Thyroid gland (tissue), 4 donors: ENCODE measurements at regions not wholly inside any gene's neighbourhood (a gene's known extent, or its start where the extent isn't known, plus 50 kb on each side); places are given as distances from the start of the nearest gene placed in this dataset.
A peak's percentile ranks its signal among the peaks of the same experiment; 100 is the strongest.

Experiments used
- DNase-seq, 2 donors: peaks; one replicate each; pipeline ENCODE4 v3.0.0-alpha.2; 2019
- H3K27ac ChIP-seq, 3 donors: fragments of 200-600 bp; sonication (generic); 1 replicate in 2 of 3; 2 replicates in 1 of 3; pipeline ENCODE4 v1.5.1; 2016 to 2019; ENCODE audit warnings: mild to moderate bottlenecking in 1 of 3, moderate library complexity in 1 of 3
- H3K27me3 ChIP-seq: fragments of 200-600 bp; sonication (generic); one replicate; pipeline ENCODE4 v1.5.1; 2019
- H3K36me3 ChIP-seq, 2 donors: fragments of 200-600 bp; sonication (generic); one replicate each; pipeline ENCODE4 v1.5.1; 2016 to 2019
- H3K4me1 ChIP-seq, 2 donors: fragments of 200-600 bp; sonication (generic); one replicate each; pipeline ENCODE4 v1.5.1; 2017 to 2019
- H3K4me3 ChIP-seq, 3 donors: fragments of 200-600 bp; sonication (generic); replicated peaks in 1 of 3; 1 replicate in 2 of 3; 2 replicates in 1 of 3; pipeline ENCODE4 v1.5.1; 2016; ENCODE audit warnings: mild to moderate bottlenecking in 1 of 3
- H3K9me3 ChIP-seq: fragments of 200-600 bp; sonication (generic); one replicate; pipeline ENCODE4 v1.5.1; 2017
- CTCF ChIP-seq, 6 experiments: fragments of 200-600 bp in 3 of 6; fragments of 450-650 bp in 3 of 6; sonication (generic) in 3 of 6; IDR thresholded peaks; one replicate each; pipeline ENCODE4 v1.5.1; 2016 to 2019; ENCODE audit warnings: antibody characterized with exemption in 6 of 6, mild to moderate bottlenecking in 2 of 6, inconsistent platforms in 1 of 6, moderate library complexity in 1 of 6
- POLR2A ChIP-seq, 2 donors: fragments of 450-650 bp; IDR thresholded peaks; one replicate each; pipeline ENCODE4 v1.6.1; 2017; ENCODE audit warnings: antibody characterized with exemption in 2 of 2, mild to moderate bottlenecking in 2 of 2, moderate library complexity in 1 of 2
- WGBS, 2 donors: methylation state at CpG; one replicate each; pipeline ENCODE4 v1.1.5; 2017; 5-methylcytosine and 5-hydroxymethylcytosine counted together
- intact Hi-C: fragments of 100-400 bp; cut with DNase I; formaldehyde crosslinking; loops from one replicate; pipeline ENCODE4 v1.15.1; 2023

DNA sequence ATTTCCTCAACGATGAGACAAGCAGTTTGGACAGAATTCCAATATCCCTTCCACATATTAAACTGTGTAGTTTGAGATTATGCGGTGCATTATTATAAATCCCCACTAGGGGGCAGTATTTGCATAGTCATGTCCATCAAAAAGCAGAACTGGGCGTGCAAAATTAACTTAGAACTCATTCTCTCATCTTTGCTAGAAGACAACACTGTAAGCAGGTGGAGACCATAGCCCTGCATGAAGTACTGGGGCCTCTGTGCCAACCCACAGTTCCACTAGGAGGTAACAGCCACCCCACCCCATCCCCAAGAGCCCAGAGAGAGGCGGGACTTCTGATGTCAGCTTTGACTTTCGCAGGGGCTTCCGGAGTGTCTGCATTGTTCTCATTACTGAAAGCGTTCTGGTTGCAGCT is 106.6 kb upstream of the TMC3 start:
- no peak for DNase-seq
- no peaks in the 10 kb centered on the region for H3K4me1 ChIP-seq
- TF ChIP-seq CTCF (IDR thresholded peaks at IDR 0.05): peak; percentile 62 to 94 (median 78)
- TF ChIP-seq POLR2A (IDR thresholded peaks at IDR 0.05): no peak
- H3K27me3 ChIP-seq: no peaks in the 10 kb centered on the region
- 40 to 47% methylated on average over 7 of the region's 7 CpGs for WGBS, 2 donors
- H3K9me3 ChIP-seq: no peaks in the 10 kb centered on the region
- intact Hi-C loops: no loop called here
- no peak overlapping the region for H3K4me3 ChIP-seq
- H3K36me3 ChIP-seq: no peaks in the 10 kb centered on the region
- H3K27ac ChIP-seq: no peak overlapping the region

DNA sequence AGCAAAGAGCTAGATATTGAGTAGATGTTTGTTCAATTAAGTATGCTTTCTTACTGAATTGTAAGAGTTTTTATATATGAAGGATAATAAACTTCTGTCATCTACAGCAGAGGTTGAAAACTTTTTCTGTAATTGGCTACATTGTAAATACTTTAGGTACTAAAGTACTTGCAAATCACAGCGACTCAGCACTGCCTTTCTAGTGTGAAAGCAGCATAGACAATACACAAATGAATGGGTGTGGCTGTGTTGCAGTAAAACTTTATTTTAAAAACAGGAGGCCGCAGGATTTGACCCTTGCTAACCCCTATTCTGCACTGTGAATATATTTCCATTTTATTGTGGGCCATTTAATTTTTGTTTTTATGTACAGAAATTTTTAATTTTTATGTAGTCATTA is 104.3 kb upstream of the TMC3 start:
- 83 to 88% methylated on average over 2 of the region's 2 CpGs for WGBS, 2 donors
- intact Hi-C loops: loop anchor here (10.0 kb wide), 2 partner anchors 666 to 726 kb away; no protein-coding TSS in a partner anchor
- DNase-seq: no peak
- Histone ChIP-seq H3K27me3 (no peaks in the 10 kb centered on the region), H3K9me3 (no peaks in the 10 kb centered on the region), H3K36me3 (no peaks in the 10 kb centered on the region), H3K27ac (no peak overlapping the region), H3K4me1 (no peaks in the 10 kb centered on the region), H3K4me3 (no peak overlapping the region)
- TF ChIP-seq POLR2A (IDR thresholded peaks at IDR 0.05) (no peak), CTCF (IDR thresholded peaks at IDR 0.05) (no peak)

DNA sequence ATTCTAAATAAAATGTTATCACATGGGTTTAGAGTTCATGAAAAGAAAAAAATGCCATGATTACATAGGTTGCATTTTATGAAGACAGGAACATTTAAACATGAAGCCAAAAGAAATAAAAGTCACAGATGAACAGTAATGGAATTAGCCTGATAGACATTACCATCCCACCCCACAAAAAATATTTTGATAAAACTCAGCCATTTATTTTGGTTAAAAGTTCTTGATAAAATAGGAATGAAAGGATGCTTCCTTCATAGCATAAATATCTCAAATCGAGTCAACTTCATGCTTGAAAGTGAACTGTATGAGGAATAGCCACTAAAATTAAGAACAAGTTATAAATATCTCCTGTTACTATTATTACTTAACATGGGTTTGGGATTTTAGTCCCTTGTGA is 101.9 kb upstream of the TMC3 start:
- TF ChIP-seq CTCF (IDR thresholded peaks at IDR 0.05) (no peak), POLR2A (IDR thresholded peaks at IDR 0.05) (no peak)
- Histone ChIP-seq H3K36me3 (no peaks in the 10 kb centered on the region), H3K27me3 (no peaks in the 10 kb centered on the region), H3K9me3 (no peaks in the 10 kb centered on the region), H3K4me1 (no peaks in the 10 kb centered on the region), H3K27ac (no peak overlapping the region), H3K4me3 (no peak overlapping the region)
- intact Hi-C loops: loop anchor here (10.0 kb wide), 2 partner anchors 669 to 729 kb away; no protein-coding TSS in a partner anchor
- 64 to 79% methylated on average over 1 of the region's 1 CpG for WGBS, 2 donors
- no peak for DNase-seq

- no peak for TF ChIP-seq POLR2A (IDR thresholded peaks at IDR 0.05)
- no peak for TF ChIP-seq CTCF (IDR thresholded peaks at IDR 0.05)
- H3K27ac ChIP-seq: no peak overlapping the region
- DNase-seq: no peak
- WGBS, 2 donors: 83 to 93% methylated on average over 2 of the region's 2 CpGs
- intact Hi-C loops: loop anchor here (10.0 kb wide), 2 partner anchors 669 to 729 kb away; no protein-coding TSS in a partner anchor
- no peaks in the 10 kb centered on the region for H3K9me3 ChIP-seq
- no peaks in the 10 kb centered on the region for H3K4me1 ChIP-seq
- no peaks in the 10 kb centered on the region for H3K36me3 ChIP-seq
- no peak overlapping the region for H3K4me3 ChIP-seq
- no peaks in the 10 kb centered on the region for H3K27me3 ChIP-seq
Measured at GRCh38 chr15:81475471-81475870, 101.5 kb upstream of the TMC3 start.

GRCh38 chr15:81473946-81474345 is 99.9 kb upstream of the TMC3 start:
- H3K9me3 ChIP-seq: no peaks in the 10 kb centered on the region
- DNase-seq: no peak
- 92 to 94% methylated on average over 5 of the region's 5 CpGs for WGBS, 2 donors
- H3K27me3 ChIP-seq: no peaks in the 10 kb centered on the region
- no peaks in the 10 kb centered on the region for H3K36me3 ChIP-seq
- H3K4me3 ChIP-seq: no peak overlapping the region
- no peak overlapping the region for H3K27ac ChIP-seq
- no peak for TF ChIP-seq CTCF (IDR thresholded peaks at IDR 0.05)
- TF ChIP-seq POLR2A (IDR thresholded peaks at IDR 0.05): no peak
- intact Hi-C loops: loop anchor here (10.0 kb wide), 2 partner anchors 671 to 731 kb away; no protein-coding TSS in a partner anchor
- H3K4me1 ChIP-seq: no peaks in the 10 kb centered on the region
